ENCODE measurements at regions not wholly inside any gene's neighbourhood (a gene's known extent, or its start where the extent isn't known, plus 50 kb on each side); places are given as distances from the start of the nearest gene placed in this dataset.
"Not testable (repeated sequence)": the region's sequence is repeated elsewhere in the genome, so short reads cannot be mapped to it uniquely, and the experiment has no call there.

GRCh38 chr6:14379568-14379967 is 262.0 kb downstream of the CD83 start:
- DNase-seq: no peak

GRCh38 chr6:14380086-14380820 is 262.7 kb downstream of the CD83 start:
- no peak for DNase-seq

GRCh38 chr6:14380901-14381828 is 263.6 kb downstream of the CD83 start:
- DNase-seq: no peak

GRCh38 chr6:14381829-14382677 is 264.5 kb downstream of the CD83 start:
- no peak for DNase-seq

GRCh38 chr6:14382678-14383236 is 265.2 kb downstream of the CD83 start:
- no peak for DNase-seq

- no peak for DNase-seq
Observed at GRCh38 chr6:14383393-14384174, 266.0 kb downstream of the CD83 start.

- DNase-seq: no peak
Observed at GRCh38 chr6:14384175-14384949, 266.8 kb downstream of the CD83 start.

- DNase-seq: no peak
Observed at GRCh38 chr6:14386263-14386662, 268.7 kb downstream of the CD83 start.

- DNase-seq: no peak
Observed at GRCh38 chr6:14386668-14387067, 269.1 kb downstream of the CD83 start.

GRCh38 chr6:14388371-14388770 is 270.8 kb downstream of the CD83 start:
- no peak for DNase-seq

GRCh38 chr6:14389776-14390175 is 272.2 kb downstream of the CD83 start:
- DNase-seq: not testable (repeated sequence)

- no peak for DNase-seq
Observed at GRCh38 chr6:14390805-14391204, 273.2 kb downstream of the CD83 start.

GRCh38 chr6:14393910-14394309 is 276.3 kb downstream of the CD83 start:
- DNase-seq: no peak

GRCh38 chr6:14396392-14396791 is 278.8 kb downstream of the CD83 start:
- DNase-seq: no peak

GRCh38 chr6:14396826-14397517 is 279.4 kb downstream of the CD83 start:
- no peak for DNase-seq

GRCh38 chr6:14397518-14397901 is 279.9 kb downstream of the CD83 start:
- no peak for DNase-seq

- no peak for DNase-seq
Observed at GRCh38 chr6:14398953-14399352, 281.4 kb downstream of the CD83 start.

GRCh38 chr6:14399635-14400034 is 282.1 kb downstream of the CD83 start:
- no peak for DNase-seq

- no peak for DNase-seq
Observed at GRCh38 chr6:14401246-14401645, 283.7 kb downstream of the CD83 start.

GRCh38 chr6:14406614-14407331 is 289.2 kb downstream of the CD83 start:
- DNase-seq: no peak
